ENCODE measurements at regions not wholly inside any gene's neighbourhood (a gene's known extent, or its start where the extent isn't known, plus 50 kb on each side); places are given as distances from the start of the nearest gene placed in this dataset.

DNA sequence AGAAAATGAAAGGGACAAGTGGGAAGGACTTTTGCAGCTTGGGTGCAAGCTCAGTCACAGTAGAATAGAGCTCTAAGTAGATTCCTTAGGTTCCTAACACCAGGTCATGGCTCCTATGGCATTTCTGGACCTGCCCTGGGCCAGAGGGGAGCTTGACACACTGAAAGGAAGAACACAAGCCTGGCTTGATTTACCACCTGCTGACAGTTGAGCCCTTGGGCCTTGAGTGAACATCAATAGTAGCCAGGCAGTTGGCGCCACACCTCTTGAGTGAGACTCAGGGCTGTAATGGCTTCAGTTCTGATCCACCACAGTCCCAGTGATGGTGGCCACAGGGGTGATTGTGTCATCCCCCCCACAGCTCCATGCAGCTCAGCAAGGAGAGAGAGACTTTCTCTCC is 221.9 kb upstream of the PCDH17 start:
- TF ChIP-seq NFYB (IDR thresholded peaks at IDR 0.05; ENCODE audit: extremely low read depth, insufficient read length): no peak
- TF ChIP-seq, protein P1, sequence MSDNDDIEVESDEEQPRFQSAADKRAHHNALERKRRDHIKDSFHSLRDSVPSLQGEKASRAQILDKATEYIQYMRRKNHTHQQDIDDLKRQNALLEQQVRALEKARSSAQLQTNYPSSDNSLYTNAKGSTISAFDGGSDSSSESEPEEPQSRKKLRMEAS (CRISPR knock-in tag; IDR thresholded peaks at IDR 0.05): no peak
- TF ChIP-seq BRCA1 (IDR thresholded peaks at IDR 0.05): no peak
- TF ChIP-seq BRCA1 (CRISPR knock-in tag; IDR thresholded peaks at IDR 0.05): no peak
- no peak for TF ChIP-seq BHLHE40 (IDR thresholded peaks at IDR 0.05; ENCODE audit: low read length)
- no peak for TF ChIP-seq ZNF444 (CRISPR knock-in tag; IDR thresholded peaks at IDR 0.05)
- TF ChIP-seq, protein P2, sequence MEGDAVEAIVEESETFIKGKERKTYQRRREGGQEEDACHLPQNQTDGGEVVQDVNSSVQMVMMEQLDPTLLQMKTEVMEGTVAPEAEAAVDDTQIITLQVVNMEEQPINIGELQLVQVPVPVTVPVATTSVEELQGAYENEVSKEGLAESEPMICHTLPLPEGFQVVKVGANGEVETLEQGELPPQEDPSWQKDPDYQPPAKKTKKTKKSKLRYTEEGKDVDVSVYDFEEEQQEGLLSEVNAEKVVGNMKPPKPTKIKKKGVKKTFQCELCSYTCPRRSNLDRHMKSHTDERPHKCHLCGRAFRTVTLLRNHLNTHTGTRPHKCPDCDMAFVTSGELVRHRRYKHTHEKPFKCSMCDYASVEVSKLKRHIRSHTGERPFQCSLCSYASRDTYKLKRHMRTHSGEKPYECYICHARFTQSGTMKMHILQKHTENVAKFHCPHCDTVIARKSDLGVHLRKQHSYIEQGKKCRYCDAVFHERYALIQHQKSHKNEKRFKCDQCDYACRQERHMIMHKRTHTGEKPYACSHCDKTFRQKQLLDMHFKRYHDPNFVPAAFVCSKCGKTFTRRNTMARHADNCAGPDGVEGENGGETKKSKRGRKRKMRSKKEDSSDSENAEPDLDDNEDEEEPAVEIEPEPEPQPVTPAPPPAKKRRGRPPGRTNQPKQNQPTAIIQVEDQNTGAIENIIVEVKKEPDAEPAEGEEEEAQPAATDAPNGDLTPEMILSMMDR (IDR thresholded peaks at IDR 0.05 in 2 of 3, conservative IDR thresholded peaks at IDR 0.05 in 1 of 3; ENCODE audit: insufficient read depth in 2 of 3, low read depth in 1 of 3, low read length in 3 of 3): no peak
- no peak for TF ChIP-seq SRF (CRISPR knock-in tag; IDR thresholded peaks at IDR 0.05)
- no peak for TF ChIP-seq TBP (optimal IDR thresholded peaks at IDR 0.05; ENCODE audit: low read depth, low read length)
- TF ChIP-seq SP2 (IDR thresholded peaks at IDR 0.05; ENCODE audit: extremely low read depth, low read depth, low read length, poor library complexity, severe bottlenecking): no peak
- no peak for TF ChIP-seq NONO (IDR thresholded peaks at IDR 0.05; ENCODE audit: low read depth in 2 of 2, low read length in 1 of 2)

All from K562 (cell line).